ENCODE measurements at regions not wholly inside any gene's neighbourhood (a gene's known extent, or its start where the extent isn't known, plus 50 kb on each side); places are given as distances from the start of the nearest gene placed in this dataset.
"Not testable (repeated sequence)": the region's sequence is repeated elsewhere in the genome, so short reads cannot be mapped to it uniquely, and the experiment has no call there.

DNA sequence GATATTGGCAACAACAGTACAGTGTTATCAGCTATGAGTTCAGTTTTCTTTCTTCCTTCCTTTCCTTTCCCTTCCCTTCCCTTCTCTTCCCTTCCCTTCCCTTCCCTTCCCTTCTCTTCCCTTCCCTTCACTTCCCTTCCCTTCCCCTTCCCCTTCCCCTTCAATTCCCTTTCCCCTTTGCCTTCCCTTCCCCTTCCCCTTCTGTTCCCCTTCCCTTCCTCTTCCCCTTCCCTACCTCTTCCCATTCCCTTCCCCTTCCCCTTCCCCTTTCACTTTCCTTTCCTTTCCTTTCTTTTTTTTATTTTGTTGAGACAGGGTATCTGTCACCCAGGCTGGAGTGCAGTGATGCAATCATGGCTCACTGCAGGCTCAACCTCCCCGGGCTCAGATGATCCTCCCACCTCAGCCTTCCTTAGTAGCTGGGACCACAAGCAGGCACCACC lies 72.3 kb upstream of the CAPZB start:
- CTCF ChIA-PET = interaction anchor here (1.9 kb wide), 1 partner anchor 25 kb away, joined by 6 read pairs; no protein-coding TSS in a partner anchor
- intact Hi-C loops (cut with micrococcal nuclease) = no loop called here
- no peak overlapping the region for H3K27ac Mint-ChIP-seq

DNA sequence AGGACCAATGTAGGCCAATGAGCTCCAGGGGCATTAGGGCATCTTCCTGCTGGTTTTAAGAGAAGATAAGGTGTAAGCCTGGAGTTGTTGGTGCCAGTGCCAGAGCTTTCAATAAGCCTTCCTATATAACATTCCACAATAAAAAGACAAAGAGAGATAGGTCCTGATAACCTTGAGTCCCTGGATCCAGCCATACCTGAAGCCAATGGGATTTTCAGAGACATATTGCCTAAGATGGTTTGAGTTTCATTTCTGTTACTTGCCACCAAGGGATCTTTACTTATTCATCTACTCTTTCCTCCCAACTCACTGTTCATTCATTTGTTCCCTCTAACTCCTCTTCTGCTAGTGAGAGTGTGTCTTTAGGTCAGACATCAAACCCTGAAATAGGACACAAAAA lies 68.8 kb upstream of the CAPZB start:
- Mint-ChIP-seq H3K27ac (no peak overlapping the region), H3K4me1 (ENCODE audit: low read depth) (peaks cover 8% of the 10 kb centered on the region), H3K9me3 (peaks cover 6% of the 10 kb centered on the region), H3K27me3 (ENCODE audit: low read depth) (no peaks in the 10 kb centered on the region), H3K4me3 (no peak overlapping the region), H3K36me3 (ENCODE audit: low read depth) (no peaks in the 10 kb centered on the region)
- no peak for DNase-seq
- CTCF ChIA-PET = no interaction called here
- intact Hi-C loops (cut with micrococcal nuclease) = no loop called here

More for the DNA sequence above, 72.3 kb upstream of the CAPZB start:
- no peak for DNase-seq
- Mint-ChIP-seq H3K4me1 (ENCODE audit: low read depth) (peaks cover 9% of the 10 kb centered on the region), H3K27me3 (ENCODE audit: low read depth) (no peaks in the 10 kb centered on the region), H3K36me3 (ENCODE audit: low read depth) (no peaks in the 10 kb centered on the region), H3K9me3 (no peaks in the 10 kb centered on the region), H3K4me3 (no peak overlapping the region)

DNA sequence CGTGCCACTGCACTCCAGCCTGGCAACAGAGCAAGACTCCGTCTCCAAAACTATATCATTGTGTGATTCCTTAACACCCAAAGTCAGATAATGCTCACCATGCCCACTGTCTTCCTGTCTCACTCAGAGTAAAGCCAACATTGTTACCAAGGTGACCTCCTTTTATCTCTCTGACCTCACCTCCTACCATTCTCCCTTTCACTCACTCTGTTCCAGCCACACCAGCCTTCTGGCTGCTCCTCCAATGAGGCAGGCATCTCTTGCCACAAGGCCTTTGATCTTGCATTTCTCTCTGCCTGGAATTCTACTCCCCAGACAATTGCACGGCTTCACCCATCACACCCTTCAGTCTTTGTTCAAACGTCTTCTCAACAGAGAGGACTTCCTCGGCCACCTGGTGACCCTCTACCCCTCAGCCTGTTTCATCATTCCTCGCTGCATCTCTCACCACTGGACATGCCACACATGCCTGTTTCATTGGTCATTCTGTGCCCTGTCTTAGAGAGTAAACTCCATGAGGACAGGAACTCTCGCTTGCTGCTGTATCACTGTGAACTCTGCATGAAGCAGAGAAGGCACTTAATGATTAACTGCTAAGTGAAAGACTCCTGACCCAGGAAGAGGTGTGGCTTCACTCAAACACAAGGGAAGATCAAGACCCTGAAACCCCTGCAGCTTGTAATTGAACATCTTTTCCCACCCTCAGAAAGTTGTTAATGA lies 67.1 kb upstream of the CAPZB start:
- H3K27ac Mint-ChIP-seq = no peak overlapping the region
- no peaks in the 10 kb centered on the region for H3K4me1 Mint-ChIP-seq (ENCODE audit: low read depth)
- DNase-seq = no peak
- intact Hi-C loops (cut with micrococcal nuclease) = no loop called here
- H3K27me3 Mint-ChIP-seq (ENCODE audit: low read depth) = no peaks in the 10 kb centered on the region
- H3K9me3 Mint-ChIP-seq = peaks cover 6% of the 10 kb centered on the region
- CTCF ChIA-PET = no interaction called here
- no peak overlapping the region for H3K4me3 Mint-ChIP-seq
- no peaks in the 10 kb centered on the region for H3K36me3 Mint-ChIP-seq (ENCODE audit: low read depth)

DNA sequence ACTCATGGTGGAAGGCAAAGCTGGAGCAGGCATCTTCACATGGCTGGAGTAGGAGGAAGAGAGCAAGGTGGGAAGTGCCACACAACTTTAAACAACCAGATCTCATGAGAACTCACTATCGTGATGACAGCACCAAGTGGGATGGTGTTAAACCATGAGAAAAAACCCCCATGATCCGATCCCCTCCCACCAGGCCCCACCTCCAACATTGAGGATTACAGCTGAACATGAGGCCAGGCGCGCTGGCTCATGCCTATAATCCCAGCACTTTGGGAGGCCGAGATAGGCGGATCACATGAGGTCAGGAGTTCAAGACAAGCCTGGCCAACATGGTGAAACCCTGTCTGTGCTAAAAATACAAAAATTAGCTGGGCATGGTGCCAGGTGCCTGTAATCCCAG lies 66.5 kb upstream of the CAPZB start:
- H3K4me1 Mint-ChIP-seq (ENCODE audit: low read depth); H3K4me3 Mint-ChIP-seq; H3K27ac Mint-ChIP-seq; H3K27me3 Mint-ChIP-seq (ENCODE audit: low read depth); intact Hi-C loops (cut with micrococcal nuclease); H3K36me3 Mint-ChIP-seq (ENCODE audit: low read depth); H3K9me3 Mint-ChIP-seq; DNase-seq: not testable (repeated sequence)
- CTCF ChIA-PET = interaction anchor here (0.6 kb wide), 1 partner anchor 182 kb away, joined by 3 read pairs; no protein-coding TSS in a partner anchor

DNA sequence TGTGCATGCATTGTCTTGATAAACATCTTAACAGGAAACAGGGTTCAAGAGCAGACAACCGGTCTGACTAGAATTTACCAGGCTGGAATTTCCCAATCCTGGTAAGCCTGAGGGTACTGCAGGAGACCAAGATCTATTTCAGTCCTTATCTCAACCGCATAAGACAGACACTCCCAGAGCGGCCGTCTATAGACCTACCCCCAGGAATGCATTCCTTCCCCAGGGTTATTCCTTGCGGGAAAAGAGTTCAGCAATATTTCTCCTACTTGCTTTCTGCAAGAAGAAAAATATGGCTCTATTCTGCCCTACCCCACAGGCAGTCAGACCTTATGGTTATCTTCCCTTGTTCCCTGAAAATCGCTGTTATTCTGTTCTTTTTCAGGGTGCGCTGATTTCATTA lies 65.1 kb upstream of the CAPZB start:
- H3K27ac Mint-ChIP-seq; CTCF ChIA-PET; H3K9me3 Mint-ChIP-seq; H3K4me3 Mint-ChIP-seq; H3K4me1 Mint-ChIP-seq (ENCODE audit: low read depth); H3K27me3 Mint-ChIP-seq (ENCODE audit: low read depth); intact Hi-C loops (cut with micrococcal nuclease); DNase-seq; H3K36me3 Mint-ChIP-seq (ENCODE audit: low read depth): not testable (repeated sequence)

DNA sequence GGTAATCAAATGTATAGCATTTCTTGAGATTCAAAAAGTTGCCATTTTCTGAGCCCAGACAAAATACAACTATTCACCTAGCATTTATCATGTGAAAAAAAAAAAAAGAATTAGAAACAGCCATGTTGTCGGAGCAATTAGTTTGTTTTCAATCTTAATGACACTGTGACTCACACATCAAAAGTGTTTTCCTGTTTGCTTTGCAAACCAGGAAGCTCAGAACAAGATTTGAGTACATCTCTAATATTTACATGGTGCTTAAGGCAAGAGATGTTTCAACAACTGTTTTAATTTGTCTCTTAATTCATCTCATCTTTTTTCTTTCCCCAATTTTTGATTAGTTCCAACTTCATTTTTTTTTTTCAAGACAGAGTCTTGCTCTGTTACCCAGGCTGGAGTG lies 62.5 kb upstream of the CAPZB start:
- H3K4me1 Mint-ChIP-seq (ENCODE audit: low read depth) = no peaks in the 10 kb centered on the region
- H3K36me3 Mint-ChIP-seq (ENCODE audit: low read depth) = no peaks in the 10 kb centered on the region
- intact Hi-C loops (cut with micrococcal nuclease) = no loop called here
- H3K4me3 Mint-ChIP-seq = no peak overlapping the region
- H3K9me3 Mint-ChIP-seq = peaks cover 9% of the 10 kb centered on the region
- no peaks in the 10 kb centered on the region for H3K27me3 Mint-ChIP-seq (ENCODE audit: low read depth)
- CTCF ChIA-PET = interaction anchor here (0.6 to 0.9 kb wide), 3 partner anchors 11 to 635 kb away, joined by 3 to 4 read pairs (median 3); no protein-coding TSS in a partner anchor
- no peak overlapping the region for H3K27ac Mint-ChIP-seq
- DNase-seq = no peak

DNA sequence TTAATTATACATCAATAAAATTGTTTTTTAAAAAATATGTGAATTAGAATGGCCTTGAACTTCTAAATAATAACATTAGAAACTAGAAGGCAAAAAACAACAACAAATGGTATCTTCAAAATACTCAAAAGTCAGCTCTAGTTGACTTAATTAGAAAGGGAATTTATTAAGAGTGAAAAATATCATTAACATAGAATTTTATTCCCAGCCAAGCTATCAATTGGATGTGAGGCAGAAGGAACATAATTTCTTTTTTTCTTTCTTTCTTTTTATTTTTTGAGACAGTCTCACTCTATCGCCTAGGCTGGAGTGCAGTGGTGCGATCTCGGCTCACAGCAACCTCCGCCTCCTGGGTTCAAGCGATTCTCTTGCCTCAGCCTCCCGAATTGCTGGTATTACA lies 51.2 kb upstream of the CAPZB start:
- no peak for DNase-seq
- H3K36me3 Mint-ChIP-seq (ENCODE audit: low read depth) = peaks cover 2% of the 10 kb centered on the region
- CTCF ChIA-PET = interaction anchor here (1.4 to 1.9 kb wide), 2 partner anchors 11 to 45 kb away, joined by 4 to 5 read pairs; no protein-coding TSS in a partner anchor
- H3K27me3 Mint-ChIP-seq (ENCODE audit: low read depth) = no peaks in the 10 kb centered on the region
- no peak overlapping the region for H3K27ac Mint-ChIP-seq
- intact Hi-C loops (cut with micrococcal nuclease) = no loop called here
- H3K4me1 Mint-ChIP-seq (ENCODE audit: low read depth) = peaks cover 3% of the 10 kb centered on the region
- peaks cover 9% of the 10 kb centered on the region for H3K9me3 Mint-ChIP-seq
- H3K4me3 Mint-ChIP-seq = no peak overlapping the region

DNA sequence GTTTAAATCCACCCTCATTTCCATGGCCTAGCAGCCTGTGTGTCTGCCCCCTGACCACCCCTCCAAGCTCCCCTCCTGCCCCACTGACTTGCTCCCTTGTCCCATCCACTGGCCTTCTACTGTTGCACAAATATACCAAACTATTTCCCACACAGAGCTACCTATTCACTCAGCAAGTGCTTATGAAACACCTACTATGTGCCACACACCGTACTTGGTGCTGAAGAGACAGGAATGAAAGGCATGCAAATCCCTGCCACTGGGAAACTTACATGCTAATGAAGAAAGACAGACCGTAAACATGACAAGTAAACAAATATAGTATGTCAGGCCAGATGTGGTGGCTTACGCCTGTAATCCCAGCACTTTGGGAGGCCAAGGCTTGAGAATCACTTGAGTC lies 49.9 kb upstream of the CAPZB start:
- Mint-ChIP-seq H3K36me3 (ENCODE audit: low read depth) (peaks cover 2% of the 10 kb centered on the region), H3K9me3 (peaks cover 9% of the 10 kb centered on the region), H3K27ac (no peak overlapping the region), H3K27me3 (ENCODE audit: low read depth) (no peaks in the 10 kb centered on the region), H3K4me1 (ENCODE audit: low read depth) (peaks cover 3% of the 10 kb centered on the region), H3K4me3 (no peak overlapping the region)
- CTCF ChIA-PET = no interaction called here
- intact Hi-C loops (cut with micrococcal nuclease) = no loop called here
- DNase-seq = no peak

Data from activated naive CD4-positive, alpha-beta T cell treated with anti-CD3 and anti-CD28 coated beads for 36 hours (primary cell).